Endothelial cell of umbilical vein (primary cell): ENCODE measurements at regions not wholly inside any gene's neighbourhood (a gene's known extent, or its start where the extent isn't known, plus 50 kb on each side); places are given as distances from the start of the nearest gene placed in this dataset.
A peak's percentile ranks its signal among the peaks of the same experiment; 100 is the strongest.

Experiments used
- BruUV-seq: library from RNA; stranded (reverse); fragments of 400-500 nt; replicated peaks from 2 replicates; lab custom pipeline; 2021; lab: Mats Ljungman, UMichigan
- CTCF ChIA-PET: fragments of 300-600, 350-600 bp; sonication (Branson Sonifier 250); formaldehyde crosslinking; loops from one replicate; lab custom pipeline; 2021; ENCODE audit warnings: antibody characterized with exemption, inconsistent platforms; lab: Charles Lee
- POLR2A ChIA-PET: fragments of 300-600, 350-600 bp; sonication (Branson Sonifier 250); formaldehyde crosslinking; loops from one replicate; lab custom pipeline; 2021; ENCODE audit warnings: antibody characterized with exemption, inconsistent platforms; lab: Charles Lee
- DNase-seq: peaks from one replicate; pipeline ENCODE4 v3.0.0-alpha.2; 2011; ENCODE audit warnings: low read depth, low spot score
- FAIRE-seq: peaks from 2 replicates; lab custom pipeline; 2011; peaks lifted over from hg19 to GRCh38; lab: Jason Lieb, UNC
- H2AFZ ChIP-seq: 2 replicates; pipeline ENCODE4 v1.6.0; 2012; ENCODE audit warnings: low read depth, low read length, control low read depth, inconsistent platforms
- H3K27ac ChIP-seq: 2 replicates; pipeline ENCODE4 v1.5.1; 2011; ENCODE audit warnings: low read depth, mild to moderate bottlenecking, control low read depth, low read length, moderate library complexity; ENCODE audit not compliant: insufficient read depth
- H3K27me3 ChIP-seq, 2 experiments: 2 replicates each; pipeline versions ENCODE4 v1.6.0 to v1.6.1; 2011; ENCODE audit warnings: low read length in 2 of 2, mixed read lengths in 1 of 2; ENCODE audit not compliant: control insufficient read depth in 2 of 2, insufficient read depth in 2 of 2
- H3K36me3 ChIP-seq, 2 experiments: 2 replicates in 1 of 2; 3 replicates in 1 of 2; pipeline ENCODE4 v1.5.1; 2011; ENCODE audit warnings: low read length in 2 of 2, mild to moderate bottlenecking in 1 of 2, moderate library complexity in 1 of 2; ENCODE audit not compliant: control insufficient read depth in 2 of 2, insufficient read depth in 2 of 2; ENCODE audit errors: extremely low read depth in 1 of 2
- H3K4me1 ChIP-seq: 3 replicates; pipeline ENCODE4 v1.5.1; 2011; ENCODE audit warnings: mild to moderate bottlenecking, low read length; ENCODE audit not compliant: control insufficient read depth, insufficient read depth; ENCODE audit errors: extremely low read depth
- H3K4me2 ChIP-seq: 2 replicates; pipeline ENCODE4 v1.6.1; 2011; ENCODE audit warnings: low read length, control low read depth, mixed read lengths; ENCODE audit not compliant: insufficient read depth
- H3K4me3 ChIP-seq, 3 experiments: fragments of 200-600 bp in 1 of 3; sonication (generic), shearing (Covaris generic) in 1 of 3; replicated peaks in 1 of 3; 2 replicates each; pipeline ENCODE4 v1.5.1; 2011 to 2016; ENCODE audit warnings: control low read depth in 3 of 3, low read length in 3 of 3, mild to moderate bottlenecking in 2 of 3, inconsistent platforms in 1 of 3, low read depth in 1 of 3, moderate library complexity in 1 of 3; ENCODE audit not compliant: insufficient read depth in 1 of 3
- H3K79me2 ChIP-seq: 2 replicates; pipeline ENCODE4 v1.6.0; 2012; ENCODE audit warnings: low read length, inconsistent platforms; ENCODE audit not compliant: control insufficient read depth, insufficient read depth
- H3K9ac ChIP-seq: replicated peaks from 2 replicates; pipeline ENCODE3; 2011; ENCODE audit warnings: low read length, control low read depth; ENCODE audit not compliant: insufficient read depth; ENCODE audit errors: extremely low read depth
- H3K9me1 ChIP-seq: replicated peaks from 3 replicates; pipeline ENCODE4 v1.6.0; 2011; ENCODE audit warnings: mild to moderate bottlenecking, low read length; ENCODE audit not compliant: control insufficient read depth, insufficient read depth; ENCODE audit errors: extremely low read depth
- H3K9me3 ChIP-seq: replicated peaks from 2 replicates; pipeline ENCODE4 v1.5.1; 2012; ENCODE audit warnings: low read length, inconsistent platforms; ENCODE audit not compliant: control insufficient read depth, insufficient read depth
- H4K20me1 ChIP-seq: replicated peaks from 2 replicates; pipeline ENCODE3; 2011; ENCODE audit warnings: mild to moderate bottlenecking, low read length; ENCODE audit not compliant: control insufficient read depth, insufficient read depth; ENCODE audit errors: extremely low read depth
- FOS ChIP-seq: IDR thresholded peaks from 2 replicates; pipeline ENCODE4 v1.6.1; 2011; ENCODE audit warnings: mild to moderate bottlenecking, low read length, moderate library complexity, borderline replicate concordance; ENCODE audit not compliant: insufficient read depth
- JUN ChIP-seq: IDR thresholded peaks from 2 replicates; pipeline ENCODE4 v1.6.1; 2011; ENCODE audit warnings: borderline replicate concordance, low read depth; ENCODE audit not compliant: insufficient read length, insufficient read depth
- MAX ChIP-seq: IDR thresholded peaks from 2 replicates; pipeline ENCODE4 v1.6.1; 2011; ENCODE audit not compliant: insufficient read depth, insufficient read length
- MYC ChIP-seq: IDR thresholded peaks from one replicate; pipeline ENCODE4 v1.6.1; 2011; ENCODE audit warnings: mild to moderate bottlenecking, low read depth, low read length
- POLR2A ChIP-seq: IDR thresholded peaks from 2 replicates; pipeline ENCODE4 v1.6.1; 2012; ENCODE audit warnings: low read depth, mild to moderate bottlenecking, control low read depth, low read length
- dilution Hi-C: fragments of 300-500 bp; cut with MboI; formaldehyde crosslinking; loops from one replicate; pipeline ENCODE4 v1.15.0; 2019; ENCODE audit warnings: low sequenced_read_pairs; ENCODE audit not compliant: extremely low pct_ligation_motif_present
- intact Hi-C: fragments of 100-400 bp; cut with micrococcal nuclease; formaldehyde crosslinking; loops from one replicate; pipeline ENCODE4 v1.10.0; 2022

- ChIA-PET CTCF (interaction anchor here (0.5 to 2.1 kb wide), 7 partner anchors 8 to 320 kb away, joined by 3 to 7 read pairs (median 3); no protein-coding TSS in a partner anchor), POLR2A (no interaction called here)
- no peak for FAIRE-seq
- Histone ChIP-seq H4K20me1 (no peaks in the 10 kb centered on the region), H3K27ac (no peak overlapping the region), H3K79me2 (no peaks in the 10 kb centered on the region), H3K4me2 (no peak overlapping the region), H3K9ac (no peak overlapping the region), H3K27me3 (no peaks in the 10 kb centered on the region), H2AFZ (no peak overlapping the region), H3K9me3 (no peaks in the 10 kb centered on the region), H3K36me3 (no peaks in the 10 kb centered on the region), H3K4me3 (no peak overlapping the region), H3K9me1 (no peaks in the 10 kb centered on the region), H3K4me1 (peaks cover 9% of the 10 kb centered on the region)
- TF ChIP-seq POLR2A (no peak), MAX (no peak)
- dilution Hi-C loops = no loop called here
- DNase-seq = no peak
- BruUV-seq = no TSS peak
- intact Hi-C loops = loop anchor here (2.0 to 5.0 kb wide), 2 partner anchors 23 to 63 kb away; no protein-coding TSS in a partner anchor
These were observed 76.2 kb upstream of the CTAGE1 start for GRCh38 chr18:22493940-22494339.

GRCh38 chr18:22494771-22495170 is 77.1 kb upstream of the CTAGE1 start:
- Histone ChIP-seq H3K79me2 (no peaks in the 10 kb centered on the region), H3K27me3 (no peaks in the 10 kb centered on the region), H3K9ac (peak overlapping the region; percentile 23), H3K27ac (peak overlapping the region; percentile 23), H3K36me3 (no peaks in the 10 kb centered on the region), H4K20me1 (no peaks in the 10 kb centered on the region), H3K4me2 (peak overlapping the region; percentile 47), H3K4me3 (no peak overlapping the region), H3K9me3 (no peaks in the 10 kb centered on the region), H2AFZ (peak overlapping the region; percentile 44), H3K9me1 (no peaks in the 10 kb centered on the region), H3K4me1 (peaks cover 9% of the 10 kb centered on the region)
- DNase-seq (peak; percentile 70), FAIRE-seq (peak; percentile 82)
- ChIA-PET POLR2A (no interaction called here), CTCF (interaction anchor here (0.8 to 2.1 kb wide), 6 partner anchors 9 to 68 kb away, joined by 3 to 7 read pairs (median 3); no protein-coding TSS in a partner anchor)
- dilution Hi-C loops (no loop called here), intact Hi-C loops (loop anchor here (2.0 to 5.0 kb wide), 2 partner anchors 24 to 63 kb away; no protein-coding TSS in a partner anchor)
- BruUV-seq = no TSS peak
- no peak for TF ChIP-seq MYC
- peak; percentile 51 for TF ChIP-seq JUN
- TF ChIP-seq FOS = peak; percentile 74
